T-helper 22 cell (primary cell): ENCODE measurements at regions not wholly inside any gene's neighbourhood (a gene's known extent, or its start where the extent isn't known, plus 50 kb on each side); places are given as distances from the start of the nearest gene placed in this dataset.
"Not testable (repeated sequence)": the region's sequence is repeated elsewhere in the genome, so short reads cannot be mapped to it uniquely, and the experiment has no call there.

Experiments used
- DNase-seq: peaks from one replicate; pipeline ENCODE4 v3.0.0-alpha.2; 2020; ENCODE audit warnings: low read depth

DNA sequence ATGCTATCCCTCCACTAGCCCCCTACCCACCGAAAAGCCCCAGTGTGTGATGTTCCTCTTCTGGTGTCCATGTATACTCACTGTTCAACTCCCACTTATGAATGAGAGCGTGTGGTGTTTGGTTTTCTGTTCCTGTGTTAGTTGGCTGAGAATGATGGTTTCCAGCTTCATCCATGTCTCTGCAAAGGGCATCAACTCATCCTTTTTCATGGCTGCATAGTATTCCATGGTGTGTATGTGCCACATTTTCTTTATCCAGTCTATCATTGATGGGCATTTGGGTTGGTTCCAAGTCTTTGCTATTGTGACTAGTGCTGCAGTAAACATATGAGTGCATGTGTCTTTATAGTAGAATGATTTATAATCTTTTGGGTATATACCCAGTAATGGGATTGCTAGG, 599.3 kb upstream of the B3GAT1 start:
- DNase-seq, result not testable (repeated sequence)

- no peak for DNase-seq
Observed at GRCh38 chr11:135009125-135009524, 597.1 kb upstream of the B3GAT1 start.

GRCh38 chr11:135008412-135008811, 596.4 kb upstream of the B3GAT1 start:
- DNase-seq, result no peak

DNA sequence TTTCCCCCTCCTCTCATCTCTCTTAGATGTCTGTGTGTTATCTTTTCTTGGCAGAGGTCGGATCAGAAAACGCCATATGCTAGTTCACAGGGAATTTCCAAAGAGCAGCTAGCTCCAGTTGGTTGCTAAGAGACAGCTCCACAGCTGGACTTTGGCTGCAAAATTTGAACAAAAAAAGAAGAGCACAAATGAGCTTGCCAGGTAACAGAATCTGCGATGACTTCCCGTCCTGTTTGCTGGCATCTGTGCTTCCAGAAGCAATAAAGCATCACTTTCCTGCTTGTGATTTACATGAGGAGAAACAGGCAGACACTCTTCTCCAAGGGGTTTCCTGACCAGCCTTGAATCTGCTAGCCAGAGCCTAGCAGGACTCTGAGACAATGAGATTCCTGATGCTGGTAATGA, 596.0 kb upstream of the B3GAT1 start:
- DNase-seq, result no peak

- no peak for DNase-seq
Observed at GRCh38 chr11:135006800-135007199, 594.8 kb upstream of the B3GAT1 start.

DNA sequence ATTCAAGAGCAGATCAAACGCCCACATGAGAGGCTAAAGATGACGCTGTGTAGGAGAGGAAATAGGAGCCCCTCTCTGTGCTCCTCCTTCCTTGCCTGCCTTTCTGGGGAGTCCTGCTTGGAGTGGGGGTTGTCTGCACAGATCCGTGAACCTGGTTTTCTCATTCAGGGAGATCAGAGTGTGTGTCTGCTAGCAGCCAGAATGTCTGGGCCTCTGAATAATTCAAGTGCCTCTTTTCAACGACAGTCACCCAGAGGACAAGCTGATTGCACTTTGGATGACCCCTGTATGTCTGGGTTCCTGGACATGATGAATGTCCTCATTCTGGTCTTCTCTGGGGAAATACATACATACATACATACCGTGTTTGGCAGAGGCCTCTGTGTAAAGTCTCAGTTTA, 592.5 kb upstream of the B3GAT1 start:
- DNase-seq, result no peak

- no peak for DNase-seq
Observed at GRCh38 chr11:135002236-135002635, 590.2 kb upstream of the B3GAT1 start.

DNA sequence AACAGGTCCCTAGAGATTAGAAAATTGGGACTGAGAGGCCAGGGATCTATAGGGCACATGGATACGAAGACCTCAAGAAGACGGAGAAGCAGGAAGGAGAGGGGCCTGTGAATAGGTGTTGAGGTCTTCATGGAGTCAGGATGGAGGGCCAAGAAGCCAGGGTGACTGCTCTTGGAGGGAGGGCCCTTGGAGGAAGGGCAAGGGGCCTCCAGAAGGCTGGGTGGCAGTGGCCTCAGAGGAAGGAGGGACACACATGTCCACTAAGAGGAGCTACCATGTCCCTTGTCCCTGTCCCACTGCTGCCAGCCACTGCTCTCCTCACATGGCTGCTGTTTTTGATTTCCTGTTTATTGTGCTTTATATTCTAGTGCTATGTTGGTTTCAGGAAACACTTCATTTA, 589.5 kb upstream of the B3GAT1 start:
- no peak for DNase-seq

- DNase-seq, result not testable (repeated sequence)
Observed at GRCh38 chr11:135001065-135001464, 589.0 kb upstream of the B3GAT1 start.

- DNase-seq, result no peak
Observed at GRCh38 chr11:134999590-134999989, 587.5 kb upstream of the B3GAT1 start.

DNA sequence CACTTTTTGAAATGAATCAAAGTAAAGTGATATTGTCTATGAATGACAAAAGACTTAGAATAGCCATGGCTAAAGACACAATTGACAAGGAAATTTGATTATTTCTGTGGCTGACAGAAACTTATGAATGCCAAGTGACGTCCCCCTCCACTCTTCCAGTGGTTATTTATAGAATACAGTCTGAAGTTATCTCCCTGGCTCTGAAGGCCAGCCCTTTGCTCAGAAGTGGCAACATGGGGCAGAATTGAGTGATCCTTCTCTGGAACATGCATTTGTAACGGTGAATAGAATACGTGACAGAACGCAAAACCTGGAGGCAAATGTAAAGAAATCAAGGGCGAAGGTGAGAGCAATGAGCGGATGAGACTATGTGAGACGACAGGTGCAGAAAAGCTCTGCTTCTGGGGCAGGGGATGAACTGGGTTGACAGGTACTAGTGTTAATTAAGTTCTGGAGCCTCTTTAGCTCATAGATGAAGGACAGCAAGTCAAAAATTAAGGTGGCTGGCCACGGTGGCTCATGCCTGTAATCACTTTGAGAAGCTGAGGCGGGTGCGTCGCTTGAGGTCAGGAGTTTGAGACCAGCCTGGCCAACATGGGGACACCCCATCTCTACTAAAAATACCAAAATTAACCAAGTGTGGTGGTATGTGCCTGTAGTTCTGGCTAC, 585.7 kb upstream of the B3GAT1 start:
- no peak for DNase-seq

DNA sequence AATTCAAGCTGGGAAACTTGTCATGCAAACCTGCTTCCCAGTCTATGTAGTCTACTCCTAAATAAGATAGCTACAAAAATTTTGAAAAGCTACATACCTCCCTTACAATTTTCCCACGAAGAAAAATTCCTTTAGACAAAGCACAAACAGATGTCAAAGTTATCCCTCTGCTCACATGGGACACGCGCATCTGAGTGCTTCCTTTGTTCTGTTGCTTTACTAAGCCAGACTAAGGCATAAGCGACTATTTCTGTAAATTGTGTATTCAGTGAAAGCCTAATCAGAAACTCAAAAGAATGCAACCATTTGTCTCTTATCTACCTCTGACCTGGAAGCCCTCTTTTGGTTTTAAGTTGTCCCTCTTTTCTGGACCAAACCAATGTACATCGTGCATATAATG, 583.7 kb upstream of the B3GAT1 start:
- no peak for DNase-seq

DNA sequence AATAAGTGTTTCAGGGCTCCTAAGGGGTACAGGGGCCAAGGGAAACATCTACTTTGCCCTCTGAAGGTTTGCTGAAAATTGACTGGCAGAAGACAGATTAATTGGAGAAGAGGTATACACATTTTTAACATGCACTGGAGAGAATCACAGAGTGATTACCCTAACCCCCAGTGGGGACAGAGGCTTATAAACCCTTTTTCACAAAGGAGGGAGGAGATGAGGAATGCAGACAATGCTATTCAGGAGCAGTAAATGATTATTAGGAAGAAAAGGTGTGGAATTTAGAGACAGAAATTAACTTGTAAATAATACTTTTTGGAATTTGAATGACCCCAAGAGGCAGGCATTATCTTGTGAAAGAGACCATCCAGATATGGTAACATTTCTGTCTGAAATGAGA, 582.4 kb upstream of the B3GAT1 start:
- no peak for DNase-seq

- DNase-seq, result no peak
Observed at GRCh38 chr11:134993691-134994243, 581.7 kb upstream of the B3GAT1 start.

DNA sequence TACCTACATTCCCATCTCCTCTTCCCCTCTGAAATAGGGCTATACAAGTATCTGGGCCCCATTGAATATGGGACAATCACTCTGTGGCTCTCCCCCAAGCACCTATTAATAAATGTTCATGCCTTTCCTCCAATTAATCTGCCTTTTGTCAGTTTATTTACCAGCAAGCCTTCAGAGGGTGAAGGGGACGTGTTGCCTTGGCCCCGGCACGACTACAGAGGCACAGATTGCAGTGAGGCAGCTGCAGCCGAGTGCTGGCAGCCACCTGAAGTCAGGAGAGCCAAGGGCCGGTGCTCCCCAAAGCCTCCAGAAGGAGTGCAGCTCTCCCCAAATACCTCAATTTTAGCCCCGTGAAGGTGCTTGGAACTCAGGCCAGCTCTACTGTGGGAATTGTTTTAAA, 580.9 kb upstream of the B3GAT1 start:
- no peak for DNase-seq

DNA sequence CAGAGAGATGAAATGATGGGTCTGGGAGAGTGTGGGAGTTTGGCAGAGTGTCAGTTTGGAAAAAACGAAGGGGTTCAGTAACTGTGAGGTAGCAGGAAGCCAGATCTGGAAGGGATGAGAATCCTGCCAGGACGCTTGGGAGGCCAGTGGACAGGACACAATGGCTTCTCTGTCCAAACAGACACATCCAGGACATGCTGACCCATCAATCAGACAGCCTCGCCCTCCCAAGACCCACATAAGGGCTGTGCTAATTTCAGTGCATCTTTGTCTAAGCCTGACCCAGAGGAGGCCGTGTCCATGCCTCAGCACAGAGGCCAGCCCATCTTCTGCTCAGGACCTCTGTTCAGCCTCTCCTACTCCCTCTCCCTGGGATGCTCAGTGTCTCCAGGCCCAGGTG, 576.5 kb upstream of the B3GAT1 start:
- no peak for DNase-seq

DNA sequence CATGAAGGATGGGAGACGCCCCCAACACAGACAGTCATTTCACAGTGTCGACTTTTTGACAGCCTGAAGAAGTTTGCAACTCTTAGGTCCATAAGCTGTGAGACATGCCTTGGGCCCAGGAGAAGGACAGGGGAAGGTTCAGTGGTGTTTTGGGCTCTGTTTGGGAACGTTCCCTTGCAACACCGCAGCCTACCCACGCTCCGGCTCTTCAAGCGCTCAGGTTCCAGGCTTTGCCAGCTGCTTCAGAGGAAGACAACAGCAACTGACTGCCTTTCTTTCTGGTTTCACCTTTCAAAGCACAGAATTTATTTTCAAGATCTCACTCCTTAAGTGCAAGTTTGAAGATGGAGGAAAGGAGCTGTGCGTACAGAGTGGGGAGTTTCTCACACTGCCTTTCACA, 575.8 kb upstream of the B3GAT1 start:
- DNase-seq, result no peak

DNA sequence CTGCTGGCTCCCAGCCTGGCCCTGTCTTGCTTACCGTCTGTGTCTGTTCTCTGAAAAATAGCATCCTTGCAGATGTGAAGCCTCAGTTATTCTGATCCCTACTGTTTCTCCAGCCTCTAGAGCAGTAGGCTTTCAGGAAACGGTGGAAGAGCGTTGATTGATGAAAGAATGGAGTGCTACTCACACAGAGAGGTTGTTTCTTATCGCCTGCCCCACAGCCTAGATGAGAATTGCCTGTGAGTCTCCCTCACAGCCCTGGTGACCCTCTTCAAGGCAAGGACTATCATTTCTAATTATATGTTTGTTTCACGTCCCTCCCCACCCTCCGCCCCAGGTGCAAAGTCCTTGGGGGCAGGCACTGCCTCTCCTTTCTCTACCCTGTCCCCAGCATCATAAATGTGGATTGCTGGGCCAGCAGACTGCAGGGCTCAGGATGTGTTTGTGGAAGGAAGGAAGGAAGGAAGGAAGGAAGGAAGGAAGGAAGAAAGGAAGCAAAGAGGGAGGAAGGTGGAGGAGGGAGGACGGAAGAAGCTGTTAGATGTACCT, 575.3 kb upstream of the B3GAT1 start:
- no peak for DNase-seq

- DNase-seq, result no peak
Observed at GRCh38 chr11:134984421-134984820, 572.4 kb upstream of the B3GAT1 start.

GRCh38 chr11:134982432-134982831, 570.4 kb upstream of the B3GAT1 start:
- not testable (repeated sequence) for DNase-seq

DNA sequence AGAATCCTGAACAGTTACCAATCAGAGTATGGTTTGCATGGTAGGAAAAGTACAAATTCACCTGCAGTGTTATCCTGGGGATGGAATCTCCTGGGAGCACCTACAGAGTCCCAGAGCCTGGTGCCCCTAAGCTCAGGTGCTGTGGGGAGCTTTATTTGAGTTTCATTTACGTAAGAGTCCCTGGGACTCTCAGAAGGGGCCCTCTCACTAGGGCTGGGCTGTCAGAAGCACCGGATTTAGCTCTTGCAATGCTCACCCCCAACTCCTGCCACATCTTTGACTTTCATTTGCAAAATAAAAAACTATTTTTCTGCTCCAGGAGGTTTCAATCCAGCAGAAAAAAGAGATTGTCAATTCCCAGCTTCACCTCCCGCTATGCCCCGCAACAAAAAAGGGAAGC, 569.8 kb upstream of the B3GAT1 start:
- DNase-seq, result no peak

DNA sequence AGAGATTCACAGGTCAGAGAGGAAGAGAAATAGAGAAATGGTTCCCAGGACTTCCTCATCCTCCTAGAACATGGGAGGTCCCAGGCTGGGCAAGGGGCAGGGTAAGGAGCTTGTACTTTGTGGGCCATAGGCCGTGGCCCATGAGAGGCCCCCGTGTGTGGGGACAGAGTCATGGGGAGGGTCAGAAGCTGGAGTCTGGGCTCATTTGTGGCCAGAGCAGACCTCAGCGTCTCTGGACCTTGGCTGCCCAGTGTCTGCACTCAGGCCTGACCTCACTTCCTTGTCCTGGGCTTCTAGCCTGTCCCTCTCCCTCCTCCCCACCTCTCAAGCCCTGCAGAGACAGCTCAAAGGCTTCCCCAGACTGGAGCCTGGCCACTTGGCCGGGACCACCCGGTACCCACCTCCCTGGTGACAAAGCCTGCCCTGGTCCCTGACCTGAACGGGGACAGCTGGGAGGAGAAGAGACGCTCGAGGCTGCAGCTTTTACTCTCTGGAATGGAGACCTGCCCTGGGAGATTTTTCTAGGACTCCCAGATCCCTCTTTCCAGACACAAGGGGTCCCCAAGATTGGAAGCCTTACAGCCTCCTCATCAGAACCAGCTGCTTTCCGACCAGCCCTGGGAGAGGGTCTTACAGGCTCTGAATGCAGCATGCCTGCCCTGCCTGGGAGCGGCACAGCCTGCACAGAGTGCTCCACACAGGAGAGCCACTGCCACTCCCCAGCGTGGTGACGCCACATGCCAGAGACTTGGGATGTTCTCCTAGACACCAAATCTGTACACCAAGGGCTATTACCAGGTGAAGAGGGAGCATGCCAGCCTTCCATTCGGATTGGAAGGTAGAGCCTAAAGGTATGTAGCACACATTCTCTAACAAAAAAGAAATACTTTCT, 569.0 kb upstream of the B3GAT1 start:
- no peak for DNase-seq

DNA sequence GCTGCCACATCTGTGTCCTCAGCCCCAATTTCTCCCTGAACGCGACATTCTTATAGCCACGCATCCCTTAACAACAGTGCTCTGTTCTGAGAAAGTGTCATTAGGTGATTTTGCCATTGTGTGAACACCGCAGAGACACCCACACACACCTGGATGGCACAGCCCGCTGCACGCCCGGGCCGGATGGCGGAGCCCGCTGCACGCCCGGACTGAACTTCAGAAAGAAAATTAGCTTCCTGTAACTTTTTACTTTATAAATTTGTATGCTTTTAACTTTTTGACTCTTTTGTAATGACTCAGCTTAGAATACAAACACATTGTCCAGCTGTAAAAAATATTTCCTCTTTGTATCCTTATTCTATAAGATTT, 567.0 kb upstream of the B3GAT1 start:
- not testable (repeated sequence) for DNase-seq
